ENCODE measurements at regions not wholly inside any gene's neighbourhood (a gene's known extent, or its start where the extent isn't known, plus 50 kb on each side); places are given as distances from the start of the nearest gene placed in this dataset.

GRCh38 chr3:22319446-22319845 is 568.4 kb upstream of the ZNF385D start:
- DNase-seq = peak; percentile 37
- CTCF ChIA-PET = no interaction called here
- Histone ChIP-seq H3K27ac (ENCODE audit: low read length) (no peak overlapping the region), H3K27me3 (ENCODE audit: low read length) (no peaks in the 10 kb centered on the region), H4K20me1 (ENCODE audit: low read length) (no peaks in the 10 kb centered on the region), H3K9ac (ENCODE audit: low read length) (no peak overlapping the region), H3F3A (ENCODE audit: low read length, unreplicated experiment) (no peaks in the 10 kb centered on the region), H3K9me3 (ENCODE audit: low read length) (no peaks in the 10 kb centered on the region), H2AFZ (ENCODE audit: low read length) (no peak overlapping the region), H3K4me3 (ENCODE audit: low read length) (no peak overlapping the region), H3K4me1 (ENCODE audit: insufficient read depth, low read length) (no peaks in the 10 kb centered on the region), H3K36me3 (ENCODE audit: low read depth, low read length) (no peaks in the 10 kb centered on the region), H3K4me2 (ENCODE audit: low read length) (no peak overlapping the region), H3K79me2 (ENCODE audit: low read length) (no peaks in the 10 kb centered on the region), H3K9me2 (replicated peaks; ENCODE audit: low read length) (no peaks in the 10 kb centered on the region)
- peak; percentile 62 for ATAC-seq
- intact Hi-C loops (cut with micrococcal nuclease) = loop anchor here (2.0 kb wide), 1 partner anchor 143 kb away; no protein-coding TSS in a partner anchor
- no TSS peak for BruUV-seq (replicated peaks)
- TF ChIP-seq EZH2 (IDR thresholded peaks at IDR 0.05; ENCODE audit: low read length, unreplicated experiment) (no peak), EZH2phosphoT487 (IDR thresholded peaks at IDR 0.05; ENCODE audit: borderline replicate concordance, low read length) (no peak)
- TF ChIP-seq, protein P1, sequence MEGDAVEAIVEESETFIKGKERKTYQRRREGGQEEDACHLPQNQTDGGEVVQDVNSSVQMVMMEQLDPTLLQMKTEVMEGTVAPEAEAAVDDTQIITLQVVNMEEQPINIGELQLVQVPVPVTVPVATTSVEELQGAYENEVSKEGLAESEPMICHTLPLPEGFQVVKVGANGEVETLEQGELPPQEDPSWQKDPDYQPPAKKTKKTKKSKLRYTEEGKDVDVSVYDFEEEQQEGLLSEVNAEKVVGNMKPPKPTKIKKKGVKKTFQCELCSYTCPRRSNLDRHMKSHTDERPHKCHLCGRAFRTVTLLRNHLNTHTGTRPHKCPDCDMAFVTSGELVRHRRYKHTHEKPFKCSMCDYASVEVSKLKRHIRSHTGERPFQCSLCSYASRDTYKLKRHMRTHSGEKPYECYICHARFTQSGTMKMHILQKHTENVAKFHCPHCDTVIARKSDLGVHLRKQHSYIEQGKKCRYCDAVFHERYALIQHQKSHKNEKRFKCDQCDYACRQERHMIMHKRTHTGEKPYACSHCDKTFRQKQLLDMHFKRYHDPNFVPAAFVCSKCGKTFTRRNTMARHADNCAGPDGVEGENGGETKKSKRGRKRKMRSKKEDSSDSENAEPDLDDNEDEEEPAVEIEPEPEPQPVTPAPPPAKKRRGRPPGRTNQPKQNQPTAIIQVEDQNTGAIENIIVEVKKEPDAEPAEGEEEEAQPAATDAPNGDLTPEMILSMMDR (conservative IDR thresholded peaks at IDR 0.05; ENCODE audit: low read depth, low read length) = no peak
- POLR2A ChIA-PET (ENCODE audit: unreplicated experiment) = no interaction called here

- Histone ChIP-seq H3K79me2 (ENCODE audit: low read length) (no peaks in the 10 kb centered on the region), H3K9me2 (replicated peaks; ENCODE audit: low read length) (no peaks in the 10 kb centered on the region), H3K4me3 (ENCODE audit: low read length) (no peak overlapping the region), H3K27me3 (ENCODE audit: low read length) (no peaks in the 10 kb centered on the region), H3K4me2 (ENCODE audit: low read length) (no peak overlapping the region), H3K27ac (ENCODE audit: low read length) (no peak overlapping the region), H3K9ac (ENCODE audit: low read length) (no peak overlapping the region), H3K36me3 (ENCODE audit: low read depth, low read length) (no peaks in the 10 kb centered on the region), H3F3A (ENCODE audit: low read length, unreplicated experiment) (no peaks in the 10 kb centered on the region), H2AFZ (ENCODE audit: low read length) (no peak overlapping the region), H4K20me1 (ENCODE audit: low read length) (no peaks in the 10 kb centered on the region), H3K4me1 (ENCODE audit: insufficient read depth, low read length) (no peaks in the 10 kb centered on the region), H3K9me3 (ENCODE audit: low read length) (no peaks in the 10 kb centered on the region)
- CTCF ChIA-PET = no interaction called here
- intact Hi-C loops (cut with micrococcal nuclease) = no loop called here
- TF ChIP-seq EZH2 (IDR thresholded peaks at IDR 0.05; ENCODE audit: low read length, unreplicated experiment) (no peak), EZH2phosphoT487 (IDR thresholded peaks at IDR 0.05; ENCODE audit: borderline replicate concordance, low read length) (no peak)
- TF ChIP-seq, protein P1 (conservative IDR thresholded peaks at IDR 0.05; ENCODE audit: low read depth, low read length) = no peak
- no TSS peak for BruUV-seq (replicated peaks)
- POLR2A ChIA-PET (ENCODE audit: unreplicated experiment) = no interaction called here
- ATAC-seq (no peak), DNase-seq (no peak)
Observed at GRCh38 chr3:22322861-22323260, 571.9 kb upstream of the ZNF385D start.

DNA sequence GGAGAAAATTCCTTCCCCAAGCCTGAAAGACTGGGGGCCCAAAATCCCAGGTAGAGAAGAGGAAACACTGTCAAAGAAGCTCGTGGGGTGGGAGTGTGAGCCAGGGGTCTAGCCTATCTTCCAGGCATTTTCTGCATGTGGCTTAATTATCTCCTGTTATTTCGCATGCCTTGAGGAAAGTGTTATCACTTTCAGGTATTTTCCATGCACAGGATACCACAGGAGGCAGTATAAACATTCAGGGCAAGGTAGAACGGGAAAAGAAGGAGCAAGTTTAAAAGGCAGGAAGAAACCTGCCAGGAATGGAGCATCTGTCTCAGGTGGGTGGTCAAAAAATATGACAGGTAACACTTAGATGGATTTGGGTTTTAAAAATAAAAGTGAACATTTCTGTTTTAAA is 575.3 kb upstream of the ZNF385D start:
- DNase-seq (no peak), ATAC-seq (no peak)
- Histone ChIP-seq H3K9me2 (replicated peaks; ENCODE audit: low read length) (no peaks in the 10 kb centered on the region), H3K79me2 (ENCODE audit: low read length) (no peaks in the 10 kb centered on the region), H2AFZ (ENCODE audit: low read length) (no peak overlapping the region), H3K27me3 (ENCODE audit: low read length) (no peaks in the 10 kb centered on the region), H3K9me3 (ENCODE audit: low read length) (no peaks in the 10 kb centered on the region), H4K20me1 (ENCODE audit: low read length) (no peaks in the 10 kb centered on the region), H3K27ac (ENCODE audit: low read length) (no peak overlapping the region), H3K4me2 (ENCODE audit: low read length) (no peak overlapping the region), H3K9ac (ENCODE audit: low read length) (no peak overlapping the region), H3K4me1 (ENCODE audit: insufficient read depth, low read length) (no peaks in the 10 kb centered on the region), H3K4me3 (ENCODE audit: low read length) (no peak overlapping the region), H3K36me3 (ENCODE audit: low read depth, low read length) (no peaks in the 10 kb centered on the region), H3F3A (ENCODE audit: low read length, unreplicated experiment) (no peaks in the 10 kb centered on the region)
- BruUV-seq (replicated peaks) = no TSS peak
- TF ChIP-seq EZH2phosphoT487 (IDR thresholded peaks at IDR 0.05; ENCODE audit: borderline replicate concordance, low read length) = no peak
- TF ChIP-seq EZH2 (IDR thresholded peaks at IDR 0.05; ENCODE audit: low read length, unreplicated experiment) = no peak
- TF ChIP-seq, protein P1 (conservative IDR thresholded peaks at IDR 0.05; ENCODE audit: low read depth, low read length) = no peak
- ChIA-PET CTCF (no interaction called here), POLR2A (ENCODE audit: unreplicated experiment) (interaction anchor here (0.5 kb wide), 1 partner anchor 791 kb away, joined by 3 read pairs; no protein-coding TSS in a partner anchor)
- intact Hi-C loops (cut with micrococcal nuclease) = no loop called here
